ENCODE measurements at regions not wholly inside any gene's neighbourhood (a gene's known extent, or its start where the extent isn't known, plus 50 kb on each side); places are given as distances from the start of the nearest gene placed in this dataset.

GRCh38 chr7:13322126-13322525, 634.7 kb downstream of the ARL4A start:
- TF ChIP-seq EZH2 (IDR thresholded peaks at IDR 0.05): no peak
- no peak for TF ChIP-seq CTCF (IDR thresholded peaks at IDR 0.05 in 2 of 3, conservative IDR thresholded peaks at IDR 0.05 in 1 of 3; ENCODE audit: borderline replicate concordance in 1 of 3, insufficient read depth in 1 of 3, low read depth in 2 of 3, low read length in 2 of 3)
- TF ChIP-seq POLR2A (IDR thresholded peaks at IDR 0.05; ENCODE audit: borderline replicate concordance, extremely low read depth, insufficient read depth, insufficient read length): no peak
- no peak for TF ChIP-seq TCF7L2 (IDR thresholded peaks at IDR 0.05; ENCODE audit: borderline replicate concordance, extremely low read depth, insufficient read depth, insufficient read length)
- no peak for TF ChIP-seq JUND (IDR thresholded peaks at IDR 0.05)

Data from HCT116 (cell line).